AG09319 (cell line): ENCODE measurements at regions not wholly inside any gene's neighbourhood (a gene's known extent, or its start where the extent isn't known, plus 50 kb on each side); places are given as distances from the start of the nearest gene placed in this dataset.
"Not testable (repeated sequence)": the region's sequence is repeated elsewhere in the genome, so short reads cannot be mapped to it uniquely, and the experiment has no call there.

Experiments used
- DNase-seq: peaks from one replicate; pipeline ENCODE4 v3.0.0-alpha.2; 2010; ENCODE audit warnings: low read depth; ENCODE audit errors: extremely low read depth
- CTCF ChIP-seq: IDR thresholded peaks from 2 replicates; pipeline ENCODE4 v1.5.1; 2011; ENCODE audit warnings: low read depth, mild to moderate bottlenecking, inconsistent platforms, low read length, moderate library complexity

- no peak for DNase-seq
- no peak for TF ChIP-seq CTCF
Observed at GRCh38 chr1:199832451-199832850, 195.1 kb upstream of the NR5A2 start.

- DNase-seq: no peak
- TF ChIP-seq CTCF: no peak
Observed at GRCh38 chr1:199834711-199835110, 192.8 kb upstream of the NR5A2 start.

DNA sequence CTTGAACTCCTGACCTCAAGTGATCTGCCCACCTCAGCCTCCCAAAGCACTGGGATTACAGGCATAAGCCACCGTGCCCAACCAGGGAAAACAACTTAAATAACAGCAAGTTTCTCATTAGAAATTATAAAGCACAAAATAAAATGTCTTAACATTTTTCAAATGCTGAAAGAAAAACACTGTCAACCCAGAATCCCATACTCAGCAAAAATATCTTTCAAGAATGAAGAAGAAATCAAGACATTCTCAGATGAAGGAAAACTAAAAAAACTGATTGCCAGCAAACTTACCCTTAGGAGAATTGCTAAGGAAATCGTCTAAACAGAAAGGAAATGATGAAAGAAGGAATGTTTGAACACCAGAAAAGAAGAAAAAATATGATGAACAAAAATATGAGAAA lies 191.1 kb upstream of the NR5A2 start:
- no peak for TF ChIP-seq CTCF
- no peak for DNase-seq

DNA sequence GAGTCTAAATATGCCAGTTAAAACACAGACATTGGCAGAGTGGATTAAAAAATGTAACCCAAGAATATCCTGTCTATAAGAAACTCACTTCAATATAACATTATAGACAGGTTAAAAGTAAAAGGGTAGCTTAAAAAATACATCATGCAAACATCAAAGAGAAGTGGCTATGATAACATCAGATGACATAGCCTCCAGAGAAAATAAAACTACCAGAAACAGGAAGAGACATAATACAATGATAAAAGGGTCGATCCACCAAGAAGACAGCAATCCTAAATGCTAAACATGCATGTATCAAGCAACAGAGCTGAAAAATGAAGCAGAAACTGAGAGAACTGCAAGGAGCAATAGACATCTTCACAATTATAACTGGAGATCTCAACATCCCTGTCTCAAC lies 190.2 kb upstream of the NR5A2 start:
- no peak for DNase-seq
- TF ChIP-seq CTCF: no peak

GRCh38 chr1:199839608-199840007 lies 187.9 kb upstream of the NR5A2 start:
- not testable (repeated sequence) for DNase-seq

DNA sequence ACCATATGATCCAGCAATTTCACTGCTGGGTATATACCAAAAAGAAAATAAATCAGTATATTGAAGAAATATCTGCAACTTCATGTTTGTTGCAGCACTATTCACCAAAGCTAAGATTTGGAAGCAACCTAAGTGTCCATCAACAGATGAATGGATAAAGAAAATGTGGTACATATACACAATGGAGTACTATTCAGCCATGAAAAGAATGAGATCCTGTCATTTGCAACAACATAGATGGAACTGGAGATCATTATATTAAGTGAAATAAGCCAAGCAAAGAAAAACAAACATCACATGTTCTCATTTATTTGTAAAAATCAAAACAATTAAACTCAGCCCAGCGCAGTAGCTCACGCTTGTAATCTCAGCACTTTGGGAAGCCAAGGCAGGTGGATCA lies 184.4 kb upstream of the NR5A2 start:
- DNase-seq: not testable (repeated sequence)

- DNase-seq: no peak
- no peak for TF ChIP-seq CTCF
Observed at GRCh38 chr1:199843861-199844260, 183.6 kb upstream of the NR5A2 start.

- no peak for DNase-seq
- no peak for TF ChIP-seq CTCF
Observed at GRCh38 chr1:199847021-199847420, 180.5 kb upstream of the NR5A2 start.
